Kidney (tissue), 13 donors: ENCODE measurements at regions not wholly inside any gene's neighbourhood (a gene's known extent, or its start where the extent isn't known, plus 50 kb on each side); places are given as distances from the start of the nearest gene placed in this dataset.
A peak's percentile ranks its signal among the peaks of the same experiment; 100 is the strongest.

Source experiments
- DNase-seq, 5 donors: peaks; one replicate each; pipeline ENCODE4 v3.0.0-alpha.2; 2013 to 2020
- FAIRE-seq: peaks from 2 replicates; lab custom pipeline; 2012; peaks lifted over from hg19 to GRCh38; lab: Jason Lieb, UNC
- H3K27ac ChIP-seq, 2 donors: one replicate each; pipeline ENCODE4 v1.7.0; 2013; ENCODE audit warnings: low read depth in 2 of 2, low read length in 2 of 2, inconsistent platforms in 1 of 2
- H3K27me3 ChIP-seq: one replicate; pipeline ENCODE4 v1.7.1; 2013; ENCODE audit warnings: low read length, inconsistent platforms; ENCODE audit not compliant: control insufficient read depth, insufficient read depth
- H3K36me3 ChIP-seq, 3 donors: one replicate each; pipeline versions ENCODE4 v1.7.0 to v1.7.1; 2013; ENCODE audit warnings: low read length in 3 of 3, control low read depth in 1 of 3, inconsistent platforms in 1 of 3; ENCODE audit not compliant: insufficient read depth in 3 of 3, control insufficient read depth in 2 of 3
- H3K4me1 ChIP-seq, 3 donors: one replicate each; pipeline versions ENCODE4 v1.7.0 to v1.7.1; 2013; ENCODE audit warnings: low read length in 3 of 3, inconsistent platforms in 1 of 3, low read depth in 1 of 3; ENCODE audit not compliant: control insufficient read depth in 2 of 3, insufficient read depth in 2 of 3
- H3K4me3 ChIP-seq, 3 donors: one replicate each; pipeline versions ENCODE4 v1.7.0 to v1.8.1; 2013; ENCODE audit warnings: low read length in 3 of 3, control low read depth in 1 of 3, inconsistent platforms in 1 of 3
- H3K9ac ChIP-seq, 3 donors: one replicate each; pipeline versions ENCODE4 v1.7.0 to v1.7.1; 2013; ENCODE audit warnings: low read length in 3 of 3, control low read depth in 1 of 3, inconsistent platforms in 1 of 3
- H3K9me3 ChIP-seq, 3 donors: one replicate each; pipeline versions ENCODE4 v1.7.0 to v1.7.1; 2013; ENCODE audit warnings: low read length in 3 of 3, control low read depth in 1 of 3, inconsistent platforms in 1 of 3; ENCODE audit not compliant: control insufficient read depth in 2 of 3, insufficient read depth in 1 of 3
- CTCF ChIP-seq: IDR thresholded peaks from 3 replicates; pipeline ENCODE4 v1.5.1; 2012; ENCODE audit warnings: mild to moderate bottlenecking, moderate library complexity, borderline replicate concordance; ENCODE audit not compliant: insufficient read depth; ENCODE audit errors: extremely low read depth
- intact Hi-C: fragments of 100-400 bp; cut with DNase I; formaldehyde crosslinking; loops from one replicate; pipeline ENCODE4 v1.11.1; 2022
- donor health status: control.
- donor health status: control.
- donor health status: control.
- donor health status: control.
- donor health status: control.
- donor health status: DM: yes; HTN: yes; CAD: no.
- donor health status: Normal renal cell carcinoma (clear cell type).

- intact Hi-C loops = no loop called here
- DNase-seq (no peak), FAIRE-seq (no peak)
- H3K4me1 ChIP-seq = peaks cover 0 to 2% (median 0%) of the 10 kb centered on the region in 3 donors
- no peak overlapping the region for H3K9ac ChIP-seq
- H3K27ac ChIP-seq = no peak overlapping the region
- no peak for TF ChIP-seq CTCF
- H3K27me3 ChIP-seq = no peaks in the 10 kb centered on the region
- no peaks in the 10 kb centered on the region for H3K36me3 ChIP-seq
- H3K9me3 ChIP-seq = no peaks in the 10 kb centered on the region
- H3K4me3 ChIP-seq = no peak overlapping the region
Observed at GRCh38 chr3:128551451-128551850, 58.5 kb upstream of the GATA2 start.

GRCh38 chr3:128550471-128551126 lies 57.6 kb upstream of the GATA2 start:
- no peak for FAIRE-seq
- H3K27ac ChIP-seq = no peak overlapping the region
- intact Hi-C loops = no loop called here
- no peak for DNase-seq
- no peaks in the 10 kb centered on the region for H3K9me3 ChIP-seq
- no peaks in the 10 kb centered on the region for H3K27me3 ChIP-seq
- no peak overlapping the region for H3K4me3 ChIP-seq
- peaks cover 0 to 2% (median 0%) of the 10 kb centered on the region in 3 donors for H3K4me1 ChIP-seq
- no peak for TF ChIP-seq CTCF
- no peak overlapping the region for H3K9ac ChIP-seq
- no peaks in the 10 kb centered on the region for H3K36me3 ChIP-seq

GRCh38 chr3:128550113-128550440 lies 57.1 kb upstream of the GATA2 start:
- Histone ChIP-seq H3K27me3 (no peaks in the 10 kb centered on the region), H3K9ac (no peak overlapping the region), H3K9me3 (no peaks in the 10 kb centered on the region), H3K27ac (peak overlapping the region in 1 of 2 donors; percentile 63), H3K4me1 (peaks cover 0 to 2% (median 0%) of the 10 kb centered on the region in 3 donors), H3K36me3 (no peaks in the 10 kb centered on the region), H3K4me3 (no peak overlapping the region)
- DNase-seq (no peak), FAIRE-seq (no peak)
- intact Hi-C loops = no loop called here
- TF ChIP-seq CTCF = no peak
